Transverse colon (tissue), 3 donors: ENCODE measurements at regions not wholly inside any gene's neighbourhood (a gene's known extent, or its start where the extent isn't known, plus 50 kb on each side); places are given as distances from the start of the nearest gene placed in this dataset.

ENCODE experiments used
- CTCF ChIP-seq, 5 experiments: fragments of 200-600 bp in 3 of 5; fragments of 450-650 bp in 2 of 5; sonication (generic) in 3 of 5; IDR thresholded peaks; 1 replicate in 2 of 5; 2 replicates in 3 of 5; pipeline ENCODE4 v1.5.1; 2016 to 2017; ENCODE audit warnings: antibody characterized with exemption in 5 of 5, inconsistent platforms in 3 of 5, mild to moderate bottlenecking in 2 of 5, moderate library complexity in 1 of 5
- EP300 ChIP-seq: sonication (generic); formaldehyde crosslinking; IDR thresholded peaks from one replicate; pipeline ENCODE4 v1.6.1; 2017; ENCODE audit warnings: antibody characterized with exemption, low read depth

DNA sequence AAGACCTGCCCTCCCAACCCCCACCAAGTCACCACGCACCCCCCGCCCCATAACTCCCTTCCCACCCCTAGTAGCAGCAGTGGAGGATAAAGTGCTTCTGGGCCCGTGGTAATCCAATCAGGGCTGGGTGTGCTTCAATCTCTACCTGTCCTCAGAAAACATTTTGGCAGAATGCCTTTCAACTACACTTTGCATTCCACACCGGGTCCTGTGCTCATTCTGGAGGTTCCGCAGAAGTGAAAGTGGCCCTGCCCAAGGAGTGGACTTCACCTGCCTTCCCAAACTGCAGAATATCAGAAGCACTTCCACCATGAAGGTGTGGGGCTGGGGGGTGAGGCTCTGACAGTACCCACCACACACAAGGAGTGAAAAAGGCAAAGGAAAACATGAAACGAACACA, 322.3 kb downstream of the DHX15 start:
- TF ChIP-seq CTCF (IDR thresholded peaks at IDR 0.05) (no peak), EP300 (no peak)
